Ecto neural progenitor cell (in vitro differentiated cells): ENCODE measurements at regions not wholly inside any gene's neighbourhood (a gene's known extent, or its start where the extent isn't known, plus 50 kb on each side); places are given as distances from the start of the nearest gene placed in this dataset.

Experiments used
- DNase-seq: peaks from one replicate; pipeline ENCODE4 v3.0.0-alpha.2; 2018; ENCODE audit warnings: low spot score

GRCh38 chr2:234247453-234248180, 197.1 kb downstream of the SPP2 start:
- DNase-seq: no peak

GRCh38 chr2:234245945-234246344, 195.4 kb downstream of the SPP2 start:
- no peak for DNase-seq

GRCh38 chr2:234243871-234244565, 193.5 kb downstream of the SPP2 start:
- no peak for DNase-seq

GRCh38 chr2:234242459-234242836, 191.9 kb downstream of the SPP2 start:
- no peak for DNase-seq

GRCh38 chr2:234241656-234242458, 191.4 kb downstream of the SPP2 start:
- DNase-seq: no peak

GRCh38 chr2:234240917-234241316, 190.4 kb downstream of the SPP2 start:
- no peak for DNase-seq

GRCh38 chr2:234235191-234235590, 184.7 kb downstream of the SPP2 start:
- no peak for DNase-seq

- DNase-seq: no peak
These were observed 181.0 kb downstream of the SPP2 start for GRCh38 chr2:234231460-234231859.

- no peak for DNase-seq
These were observed 168.5 kb downstream of the SPP2 start for GRCh38 chr2:234219046-234219310.

GRCh38 chr2:234218266-234219045, 168.0 kb downstream of the SPP2 start:
- no peak for DNase-seq

GRCh38 chr2:234212534-234212933, 162.0 kb downstream of the SPP2 start:
- DNase-seq: no peak

- DNase-seq: no peak
These were observed 161.3 kb downstream of the SPP2 start for GRCh38 chr2:234211797-234212196.

- no peak for DNase-seq
These were observed 156.2 kb downstream of the SPP2 start for GRCh38 chr2:234206738-234207137.

- no peak for DNase-seq
These were observed 154.0 kb downstream of the SPP2 start for GRCh38 chr2:234204480-234204879.

- DNase-seq: no peak
These were observed 152.9 kb downstream of the SPP2 start for GRCh38 chr2:234203135-234203984.

- DNase-seq: no peak
These were observed 152.1 kb downstream of the SPP2 start for GRCh38 chr2:234202601-234203000.

GRCh38 chr2:234199996-234200395, 149.5 kb downstream of the SPP2 start:
- no peak for DNase-seq

GRCh38 chr2:234198976-234199375, 148.5 kb downstream of the SPP2 start:
- DNase-seq: no peak

- no peak for DNase-seq
These were observed 145.0 kb downstream of the SPP2 start for GRCh38 chr2:234195516-234195915.

- no peak for DNase-seq
These were observed 143.6 kb downstream of the SPP2 start for GRCh38 chr2:234193977-234194563.

- no peak for DNase-seq
These were observed 141.4 kb downstream of the SPP2 start for GRCh38 chr2:234191819-234192407.
